GM19397 (cell line): ENCODE measurements at regions not wholly inside any gene's neighbourhood (a gene's known extent, or its start where the extent isn't known, plus 50 kb on each side); places are given as distances from the start of the nearest gene placed in this dataset.

Experiments
- ATAC-seq: cut with Tn5 transposase; IDR thresholded peaks from one replicate; pipeline ENCODE4 v1.9.1; 2021; ENCODE audit warnings: mild to moderate bottlenecking, moderate library complexity; ENCODE audit not compliant: unreplicated experiment

GRCh38 chr6:87995461-87995860 lies 52.2 kb upstream of the SPACA1 start:
- ATAC-seq = no peak

GRCh38 chr6:87993356-87993755 lies 54.3 kb upstream of the SPACA1 start:
- ATAC-seq = no peak

GRCh38 chr6:87990871-87991270 lies 56.8 kb upstream of the SPACA1 start:
- no peak for ATAC-seq

- ATAC-seq = no peak
Observed at GRCh38 chr6:87982134-87982533, 65.5 kb upstream of the SPACA1 start.

- ATAC-seq = no peak
Observed at GRCh38 chr6:87979737-87980136, 67.9 kb upstream of the SPACA1 start.

- ATAC-seq = no peak
Observed at GRCh38 chr6:87976616-87977015, 71.0 kb upstream of the SPACA1 start.

- ATAC-seq = no peak
Observed at GRCh38 chr6:87975561-87975960, 72.1 kb upstream of the SPACA1 start.

GRCh38 chr6:87972279-87972678 lies 75.4 kb upstream of the SPACA1 start:
- no peak for ATAC-seq

- no peak for ATAC-seq
Observed at GRCh38 chr6:87971605-87972262, 75.9 kb upstream of the SPACA1 start.

- peak; percentile 56 for ATAC-seq
Observed at GRCh38 chr6:87968435-87969278, 79.0 kb upstream of the SPACA1 start.

- no peak for ATAC-seq
Observed at GRCh38 chr6:87965806-87966205, 81.8 kb upstream of the SPACA1 start.

GRCh38 chr6:87959083-87959482 lies 88.6 kb upstream of the SPACA1 start:
- no peak for ATAC-seq

GRCh38 chr6:87951751-87952150 lies 95.9 kb upstream of the SPACA1 start:
- ATAC-seq = no peak

- ATAC-seq = no peak
Observed at GRCh38 chr6:87950614-87951013, 97.0 kb upstream of the SPACA1 start.

GRCh38 chr6:87949194-87949593 lies 98.4 kb upstream of the SPACA1 start:
- no peak for ATAC-seq

GRCh38 chr6:87946669-87947068 lies 101.0 kb upstream of the SPACA1 start:
- no peak for ATAC-seq

GRCh38 chr6:87945966-87946365 lies 101.7 kb upstream of the SPACA1 start:
- ATAC-seq = no peak

- ATAC-seq = no peak
Observed at GRCh38 chr6:87945181-87945580, 102.5 kb upstream of the SPACA1 start.

- ATAC-seq = no peak
Observed at GRCh38 chr6:87944541-87944954, 103.1 kb upstream of the SPACA1 start.

GRCh38 chr6:87943191-87943590 lies 104.5 kb upstream of the SPACA1 start:
- ATAC-seq = no peak

GRCh38 chr6:87941556-87942358 lies 105.9 kb upstream of the SPACA1 start:
- no peak for ATAC-seq

- ATAC-seq = no peak
Observed at GRCh38 chr6:87939776-87940175, 107.9 kb upstream of the SPACA1 start.
